H9 (cell line): ENCODE measurements at regions not wholly inside any gene's neighbourhood (a gene's known extent, or its start where the extent isn't known, plus 50 kb on each side); places are given as distances from the start of the nearest gene placed in this dataset.

Experiments
- DNase-seq: peaks from one replicate; pipeline ENCODE4 v3.0.0-alpha.2; 2017
- H2AFZ ChIP-seq: one replicate; pipeline ENCODE4 v1.6.1; 2013; ENCODE audit warnings: mild to moderate bottlenecking, low read length, control low read depth, moderate library complexity
- H2AK5ac ChIP-seq: 2 replicates; pipeline ENCODE4 v1.6.1; 2013; ENCODE audit warnings: low read length, control low read depth, mixed read lengths; ENCODE audit not compliant: insufficient read length
- H2BK120ac ChIP-seq: one replicate; pipeline ENCODE4 v1.6.1; 2013; ENCODE audit warnings: low read depth, mild to moderate bottlenecking, low read length, control low read depth, inconsistent platforms; ENCODE audit not compliant: poor library complexity, severe bottlenecking
- H2BK12ac ChIP-seq: 2 replicates; pipeline ENCODE4 v1.6.1; 2013; ENCODE audit warnings: low read length, control low read depth, mixed read lengths, low read depth; ENCODE audit not compliant: insufficient read length
- H2BK15ac ChIP-seq: 2 replicates; pipeline ENCODE4 v1.6.1; 2013; ENCODE audit warnings: low read depth, low read length, control low read depth
- H2BK20ac ChIP-seq: one replicate; pipeline ENCODE4 v1.6.1; 2013; ENCODE audit warnings: low read depth, mild to moderate bottlenecking, low read length, control low read depth, inconsistent platforms; ENCODE audit not compliant: poor library complexity, severe bottlenecking
- H2BK5ac ChIP-seq: 2 replicates; pipeline ENCODE4 v1.6.1; 2013; ENCODE audit warnings: low read length, control low read depth, mixed read lengths; ENCODE audit not compliant: insufficient read length
- H3K14ac ChIP-seq: 2 replicates; pipeline ENCODE4 v1.6.1; 2013; ENCODE audit warnings: low read length, control low read depth; ENCODE audit not compliant: insufficient read depth
- H3K18ac ChIP-seq: 2 replicates; pipeline ENCODE4 v1.6.1; 2013; ENCODE audit warnings: low read depth, mild to moderate bottlenecking, mixed read lengths, low read length, control low read depth; ENCODE audit not compliant: insufficient read length
- H3K23ac ChIP-seq: 2 replicates; pipeline ENCODE4 v1.6.1; 2013; ENCODE audit warnings: low read length, control low read depth, mixed read lengths, low read depth; ENCODE audit not compliant: insufficient read length
- H3K23me2 ChIP-seq: 2 replicates; pipeline ENCODE4 v1.6.1; 2013; ENCODE audit warnings: low read depth, mild to moderate bottlenecking, mixed read lengths, low read length, control low read depth; ENCODE audit not compliant: insufficient read length, poor library complexity, severe bottlenecking
- H3K27ac ChIP-seq: 2 replicates; pipeline ENCODE4 v1.5.1; 2013; ENCODE audit warnings: low read length, control low read depth, mixed read lengths, low read depth; ENCODE audit not compliant: insufficient read length
- H3K27me3 ChIP-seq: 2 replicates; pipeline ENCODE4 v1.6.1; 2013; ENCODE audit warnings: low read length, control low read depth, inconsistent platforms; ENCODE audit not compliant: insufficient read depth
- H3K4ac ChIP-seq: 2 replicates; pipeline ENCODE4 v1.6.1; 2013; ENCODE audit warnings: low read depth, mild to moderate bottlenecking, control low read depth, inconsistent platforms, low read length, moderate library complexity
- H3K4me1 ChIP-seq: 2 replicates; pipeline ENCODE4 v1.6.1; 2013; ENCODE audit warnings: low read length, control low read depth, inconsistent platforms; ENCODE audit not compliant: insufficient read depth
- H3K4me2 ChIP-seq: 2 replicates; pipeline ENCODE4 v1.6.1; 2013; ENCODE audit warnings: low read length, control low read depth, mixed read lengths; ENCODE audit not compliant: insufficient read length, insufficient read depth
- H3K56ac ChIP-seq: 2 replicates; pipeline ENCODE4 v1.6.1; 2013; ENCODE audit warnings: low read depth, mild to moderate bottlenecking, mixed read lengths, low read length, control low read depth; ENCODE audit not compliant: insufficient read length
- H3K79me1 ChIP-seq: 2 replicates; pipeline ENCODE4 v1.6.1; 2013; ENCODE audit warnings: low read depth, mild to moderate bottlenecking, moderate library complexity, low read length, control low read depth, inconsistent platforms; ENCODE audit not compliant: insufficient read depth, poor library complexity, severe bottlenecking
- H3K79me2 ChIP-seq: 2 replicates; pipeline ENCODE4 v1.6.1; 2013; ENCODE audit warnings: low read length, control low read depth, inconsistent platforms; ENCODE audit not compliant: insufficient read depth
- H3K9ac ChIP-seq: 2 replicates; pipeline ENCODE4 v1.6.1; 2013; ENCODE audit warnings: low read length, control low read depth, mixed read lengths; ENCODE audit not compliant: insufficient read length; ENCODE audit errors: extremely low read depth
- H3K9me3 ChIP-seq: one replicate; pipeline ENCODE4 v1.6.1; 2013; ENCODE audit warnings: low read depth, low read length, inconsistent platforms; ENCODE audit not compliant: control insufficient read depth
- H3T11ph ChIP-seq: one replicate; pipeline ENCODE4 v1.6.1; 2013; ENCODE audit warnings: mild to moderate bottlenecking, low read length, control low read depth, inconsistent platforms
- H4K20me1 ChIP-seq: one replicate; pipeline ENCODE4 v1.6.1; 2013; ENCODE audit not compliant: control insufficient read depth, insufficient read length, insufficient read depth
- H4K5ac ChIP-seq: 2 replicates; pipeline ENCODE4 v1.6.1; 2013; ENCODE audit warnings: low read depth, mild to moderate bottlenecking, mixed read lengths, low read length, control low read depth; ENCODE audit not compliant: insufficient read length
- H4K8ac ChIP-seq: replicated peaks from 2 replicates; pipeline ENCODE4 v1.6.1; 2013; ENCODE audit warnings: low read length, control low read depth, mixed read lengths, low read depth; ENCODE audit not compliant: insufficient read length
- H4K91ac ChIP-seq: 2 replicates; pipeline ENCODE4 v1.6.1; 2013; ENCODE audit warnings: low read depth, mild to moderate bottlenecking, moderate library complexity, mixed read lengths, low read length, control low read depth; ENCODE audit not compliant: insufficient read length
- H3K27ac Mint-ChIP-seq, 3 experiments: 2 replicates in 2 of 3; 3 replicates in 1 of 3; pipeline ENCODE4 v1.8.0; 2020 to 2021; ENCODE audit warnings: mixed read lengths in 3 of 3, mild to moderate bottlenecking in 1 of 3, moderate library complexity in 1 of 3
- H3K27me3 Mint-ChIP-seq: 2 replicates; pipeline ENCODE4 v1.8.0; 2021; ENCODE audit warnings: low read depth, mild to moderate bottlenecking, moderate library complexity, mixed read lengths
- H3K36me3 Mint-ChIP-seq, 3 experiments: 2 replicates in 2 of 3; 3 replicates in 1 of 3; pipeline ENCODE4 v1.8.0; 2020 to 2021; ENCODE audit warnings: low read depth in 3 of 3, mixed read lengths in 3 of 3; ENCODE audit not compliant: insufficient read depth in 1 of 3
- H3K4me1 Mint-ChIP-seq, 2 experiments: 2 replicates each; pipeline ENCODE4 v1.8.0; 2020; ENCODE audit warnings: mixed read lengths in 2 of 2
- H3K4me3 Mint-ChIP-seq, 2 experiments: 2 replicates in 1 of 2; 3 replicates in 1 of 2; pipeline ENCODE4 v1.8.0; 2020 to 2021; ENCODE audit warnings: mild to moderate bottlenecking in 2 of 2, mixed read lengths in 2 of 2, moderate library complexity in 1 of 2
- H3K9me3 Mint-ChIP-seq, 2 experiments: 2 replicates in 1 of 2; 3 replicates in 1 of 2; pipeline ENCODE4 v1.8.0; 2020; ENCODE audit warnings: mild to moderate bottlenecking in 2 of 2, mixed read lengths in 2 of 2, moderate library complexity in 1 of 2
- WGBS: extraction: QIAGEN DNeasy Blood & Tissue Kit; methylation state at CpG from one replicate; pipeline ENCODE4 v1.1.7; 2013; ENCODE audit warnings: missing lambda C conversion rate, low lambda C conversion rate, mixed read lengths; ENCODE audit not compliant: insufficient read length; ENCODE audit errors: extremely low coverage; 5-methylcytosine and 5-hydroxymethylcytosine counted together
- TF ChIP-seq, protein P1 (sequence below): fragments of 200-600 bp; sonication (generic); conservative IDR thresholded peaks from 3 replicates; pipeline ENCODE4 v1.8.0; 2021; ENCODE audit warnings: antibody characterized with exemption, mild to moderate bottlenecking

DNA sequence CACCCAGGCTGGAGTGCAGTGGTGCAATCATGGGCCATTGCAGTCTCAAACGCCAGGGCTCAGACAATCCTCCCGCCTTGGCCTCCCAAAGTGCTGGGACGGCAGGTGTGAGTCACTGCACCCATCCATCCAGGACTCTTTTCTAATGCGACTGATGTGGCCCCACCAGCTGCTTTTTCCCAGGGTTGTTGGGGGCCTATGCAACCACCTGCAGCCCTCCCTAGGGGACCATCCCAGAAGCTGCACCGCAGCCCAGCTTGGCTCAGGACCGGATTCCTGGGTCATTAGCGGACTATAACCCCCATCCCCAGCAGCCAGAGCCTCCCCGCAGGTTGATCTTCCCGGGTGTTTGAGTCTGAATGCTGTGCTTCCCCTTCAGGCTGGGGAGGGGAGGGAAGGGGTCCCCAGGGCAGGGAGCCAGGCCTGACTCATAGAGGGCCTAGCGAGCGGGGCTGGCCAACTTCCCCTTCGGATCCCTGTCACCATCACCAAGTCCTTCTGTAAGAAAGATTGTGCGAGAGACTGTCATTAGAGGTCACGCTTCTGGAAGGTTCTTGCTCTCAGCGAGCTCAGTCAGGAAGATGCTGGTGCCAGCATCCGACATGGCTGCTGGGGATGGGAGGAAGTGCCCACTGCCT, 108.7 kb upstream of the ACTRT2 start:
- Histone ChIP-seq H2AK5ac (no peak overlapping the region), H3K9ac (no peak overlapping the region), H3K27ac (no peak overlapping the region), H2BK5ac (no peak overlapping the region), H4K8ac (no peak overlapping the region), H3K27me3 (no peaks in the 10 kb centered on the region), H3K9me3 (peaks cover 91% of the 10 kb centered on the region), H4K91ac (no peak overlapping the region), H2BK15ac (no peak overlapping the region), H2BK12ac (no peak overlapping the region), H2AFZ (no peak overlapping the region), H4K20me1 (no peaks in the 10 kb centered on the region), H3T11ph (no peak overlapping the region), H3K4me1 (no peaks in the 10 kb centered on the region), H3K4ac (no peak overlapping the region), H3K14ac (no peak overlapping the region), H3K4me2 (no peak overlapping the region), H4K5ac (no peak overlapping the region), H3K23ac (no peak overlapping the region), H3K23me2 (no peaks in the 10 kb centered on the region), H3K56ac (no peak overlapping the region), H3K79me1 (no peaks in the 10 kb centered on the region), H2BK20ac (no peak overlapping the region), H2BK120ac (no peak overlapping the region), H3K18ac (no peak overlapping the region), H3K79me2 (no peaks in the 10 kb centered on the region)
- H3K9me3 Mint-ChIP-seq, result peaks cover 10 to 71% of the 10 kb centered on the region in 2 experiments
- H3K27ac Mint-ChIP-seq, result no peak overlapping the region
- H3K27me3 Mint-ChIP-seq, result peaks cover 5% of the 10 kb centered on the region
- peaks cover 5 to 29% (median 9%) of the 10 kb centered on the region in 3 experiments; a peak in 6 of 7 replicates for H3K36me3 Mint-ChIP-seq
- WGBS, result no CpG with 5 or more reads among the region's 16 CpGs
- no peak for DNase-seq
- TF ChIP-seq, protein P1, sequence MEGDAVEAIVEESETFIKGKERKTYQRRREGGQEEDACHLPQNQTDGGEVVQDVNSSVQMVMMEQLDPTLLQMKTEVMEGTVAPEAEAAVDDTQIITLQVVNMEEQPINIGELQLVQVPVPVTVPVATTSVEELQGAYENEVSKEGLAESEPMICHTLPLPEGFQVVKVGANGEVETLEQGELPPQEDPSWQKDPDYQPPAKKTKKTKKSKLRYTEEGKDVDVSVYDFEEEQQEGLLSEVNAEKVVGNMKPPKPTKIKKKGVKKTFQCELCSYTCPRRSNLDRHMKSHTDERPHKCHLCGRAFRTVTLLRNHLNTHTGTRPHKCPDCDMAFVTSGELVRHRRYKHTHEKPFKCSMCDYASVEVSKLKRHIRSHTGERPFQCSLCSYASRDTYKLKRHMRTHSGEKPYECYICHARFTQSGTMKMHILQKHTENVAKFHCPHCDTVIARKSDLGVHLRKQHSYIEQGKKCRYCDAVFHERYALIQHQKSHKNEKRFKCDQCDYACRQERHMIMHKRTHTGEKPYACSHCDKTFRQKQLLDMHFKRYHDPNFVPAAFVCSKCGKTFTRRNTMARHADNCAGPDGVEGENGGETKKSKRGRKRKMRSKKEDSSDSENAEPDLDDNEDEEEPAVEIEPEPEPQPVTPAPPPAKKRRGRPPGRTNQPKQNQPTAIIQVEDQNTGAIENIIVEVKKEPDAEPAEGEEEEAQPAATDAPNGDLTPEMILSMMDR, result no peak
- no peak overlapping the region for H3K4me3 Mint-ChIP-seq
- H3K4me1 Mint-ChIP-seq, result no peaks in the 10 kb centered on the region
